ENCODE measurements at regions not wholly inside any gene's neighbourhood (a gene's known extent, or its start where the extent isn't known, plus 50 kb on each side); places are given as distances from the start of the nearest gene placed in this dataset.

DNA sequence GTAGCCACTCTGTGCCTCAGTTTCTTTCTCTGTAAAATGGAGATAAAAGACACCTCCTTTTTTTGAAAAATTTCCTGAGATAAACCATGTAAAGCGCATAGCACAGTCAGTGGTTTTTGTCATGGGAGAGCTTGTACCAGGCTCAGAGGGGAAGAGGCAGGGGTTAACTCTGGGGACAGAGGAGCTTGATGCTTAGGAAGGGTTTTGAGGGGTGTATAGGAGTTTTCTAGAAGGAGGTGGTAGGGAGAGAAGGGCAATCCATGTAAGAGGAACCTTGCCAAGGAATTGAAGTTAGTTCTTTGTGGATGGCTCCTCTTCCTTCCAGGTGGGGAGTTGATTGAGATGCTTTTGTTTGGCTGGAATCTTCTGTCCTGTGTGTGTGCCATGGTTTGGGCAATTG is 131.9 kb upstream of the GSE1 start:
- DNase-seq (ENCODE audit: low spot score in 2 of 2): no peak
- intact Hi-C loops (cut with DNase I; ENCODE audit: low total_unique reads): no loop called here
- 97% methylated on average over 1 of the region's 1 CpG for WGBS, 2 donors
- no peak overlapping the region for H3K4me3 ChIP-seq (ENCODE audit: low read depth, poor library complexity, severe bottlenecking)
- TF ChIP-seq CTCF (IDR thresholded peaks at IDR 0.05) (no peak), POLR2A (IDR thresholded peaks at IDR 0.05) (no peak)

GRCh38 chr16:85481738-85482137 is 131.4 kb upstream of the GSE1 start:
- DNase-seq (ENCODE audit: low spot score in 2 of 2): no peak
- 87 to 88% methylated on average over 16 to 19 of the region's 19 CpGs for WGBS, 2 donors
- H3K4me3 ChIP-seq (ENCODE audit: low read depth, poor library complexity, severe bottlenecking): no peak overlapping the region
- no peak for TF ChIP-seq POLR2A (IDR thresholded peaks at IDR 0.05)
- no peak for TF ChIP-seq CTCF (IDR thresholded peaks at IDR 0.05)
- intact Hi-C loops (cut with DNase I; ENCODE audit: low total_unique reads): no loop called here

GRCh38 chr16:85483424-85483823 is 129.7 kb upstream of the GSE1 start:
- 86 to 96% methylated on average over 11 to 14 of the region's 19 CpGs for WGBS, 2 donors
- intact Hi-C loops (cut with DNase I; ENCODE audit: low total_unique reads): no loop called here
- TF ChIP-seq CTCF (IDR thresholded peaks at IDR 0.05): no peak
- TF ChIP-seq POLR2A (IDR thresholded peaks at IDR 0.05): no peak
- H3K4me3 ChIP-seq (ENCODE audit: low read depth, poor library complexity, severe bottlenecking): no peak overlapping the region
- DNase-seq (ENCODE audit: low spot score in 2 of 2): no peak

DNA sequence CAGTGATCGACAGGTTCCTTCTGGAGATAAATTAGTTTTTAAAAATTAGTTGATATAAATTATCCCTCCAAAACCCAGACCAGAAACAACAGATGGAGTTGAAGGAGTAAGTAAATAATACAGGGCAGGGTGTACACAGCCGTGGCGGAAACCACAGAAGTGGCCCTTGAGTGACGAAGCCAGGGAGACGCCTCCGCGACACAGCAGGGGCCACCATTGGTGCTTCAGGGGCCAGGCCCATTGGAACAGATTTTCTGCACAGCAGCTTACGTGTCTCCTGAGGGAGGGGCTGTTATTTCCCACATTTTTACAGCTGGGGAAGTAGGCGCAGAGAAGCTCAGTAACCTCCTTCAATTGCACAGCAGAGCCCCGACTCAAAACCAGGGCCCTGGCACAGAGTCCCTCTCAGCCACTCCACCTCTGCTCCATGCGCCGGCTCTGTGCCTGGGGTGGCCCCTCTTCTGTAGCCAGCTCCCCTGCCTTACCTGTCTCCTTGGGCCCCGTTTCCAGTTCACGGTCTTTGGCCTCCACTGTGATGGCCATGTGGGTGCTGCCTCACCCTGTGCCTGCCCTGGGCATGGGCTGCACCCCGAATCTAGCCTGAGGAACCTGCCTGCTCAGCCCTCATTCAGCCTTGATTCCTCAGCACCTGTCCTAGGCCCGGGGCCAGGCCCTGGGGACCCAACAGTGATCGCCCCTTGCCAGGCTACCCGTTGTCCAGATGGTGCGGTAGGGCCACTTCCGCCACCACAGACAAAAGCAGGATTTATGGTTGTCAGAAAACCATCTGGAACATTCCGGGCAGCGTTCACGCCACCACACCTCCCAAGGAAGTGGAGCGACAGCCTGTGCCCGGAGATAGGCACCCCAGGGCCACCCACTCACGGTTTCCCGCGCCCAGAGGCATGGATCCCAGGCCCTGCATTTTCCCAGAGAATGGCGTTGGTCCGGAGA is 128.5 kb upstream of the GSE1 start:
- TF ChIP-seq CTCF (IDR thresholded peaks at IDR 0.05): no peak
- TF ChIP-seq POLR2A (IDR thresholded peaks at IDR 0.05): no peak
- intact Hi-C loops (cut with DNase I; ENCODE audit: low total_unique reads): no loop called here
- WGBS, 2 donors: 87 to 91% methylated on average over 30 of the region's 30 CpGs
- no peak for DNase-seq (ENCODE audit: low spot score in 2 of 2)
- no peak overlapping the region for H3K4me3 ChIP-seq (ENCODE audit: low read depth, poor library complexity, severe bottlenecking)

DNA sequence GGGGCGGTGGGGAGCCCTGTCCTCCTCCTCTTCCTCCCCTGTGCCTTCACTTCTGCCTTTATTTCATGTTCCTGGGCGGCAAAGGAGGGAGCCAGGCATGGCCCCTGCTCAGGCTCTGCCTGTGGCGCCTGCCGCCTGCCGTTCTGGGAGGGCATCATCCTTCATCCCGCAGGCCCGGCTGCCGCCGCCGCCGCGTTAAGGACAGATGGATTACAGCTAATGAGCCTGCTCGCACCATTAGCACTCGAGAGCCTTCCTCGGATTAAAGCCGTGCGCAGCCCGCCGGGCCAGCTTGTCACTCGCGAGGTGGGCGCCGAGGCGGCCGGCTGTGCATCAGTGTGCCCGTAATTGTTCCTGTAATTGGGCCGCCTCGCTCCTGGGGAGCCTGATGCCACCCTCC is 127.7 kb upstream of the GSE1 start:
- no peak overlapping the region for H3K4me3 ChIP-seq (ENCODE audit: low read depth, poor library complexity, severe bottlenecking)
- TF ChIP-seq CTCF (IDR thresholded peaks at IDR 0.05): no peak
- TF ChIP-seq POLR2A (IDR thresholded peaks at IDR 0.05): no peak
- intact Hi-C loops (cut with DNase I; ENCODE audit: low total_unique reads): no loop called here
- 94% methylated on average over 27 of the region's 28 CpGs for WGBS, 2 donors
- no peak for DNase-seq (ENCODE audit: low spot score in 2 of 2)

Measured in lower leg skin (tissue), 4 donors.